NT2/D1 (cell line): ENCODE measurements at regions not wholly inside any gene's neighbourhood (a gene's known extent, or its start where the extent isn't known, plus 50 kb on each side); places are given as distances from the start of the nearest gene placed in this dataset.

Experiments used
- YY1 ChIP-seq: IDR thresholded peaks from 2 replicates; pipeline ENCODE4 v1.6.1; 2011; ENCODE audit not compliant: insufficient read length, insufficient read depth
- ZNF274 ChIP-seq: IDR thresholded peaks from 2 replicates; pipeline ENCODE4 v1.6.1; 2011; ENCODE audit warnings: mild to moderate bottlenecking, low read depth, low read length

GRCh38 chr13:81314461-81314860 lies 973.5 kb upstream of the SPRY2 start:
- TF ChIP-seq YY1: no peak
- TF ChIP-seq ZNF274: no peak
